Effector CD8-positive, alpha-beta T cell (primary cell): ENCODE measurements at regions not wholly inside any gene's neighbourhood (a gene's known extent, or its start where the extent isn't known, plus 50 kb on each side); places are given as distances from the start of the nearest gene placed in this dataset.

Source experiments
- DNase-seq: peaks from one replicate; lab custom pipeline; 2025; lab: John Stamatoyannopoulos, UW

GRCh38 chr9:129506041-129506440, 114.9 kb downstream of the C9orf50 start:
- DNase-seq: no peak

- no peak for DNase-seq
Measured at GRCh38 chr9:129505270-129505902, 115.5 kb downstream of the C9orf50 start.

DNA sequence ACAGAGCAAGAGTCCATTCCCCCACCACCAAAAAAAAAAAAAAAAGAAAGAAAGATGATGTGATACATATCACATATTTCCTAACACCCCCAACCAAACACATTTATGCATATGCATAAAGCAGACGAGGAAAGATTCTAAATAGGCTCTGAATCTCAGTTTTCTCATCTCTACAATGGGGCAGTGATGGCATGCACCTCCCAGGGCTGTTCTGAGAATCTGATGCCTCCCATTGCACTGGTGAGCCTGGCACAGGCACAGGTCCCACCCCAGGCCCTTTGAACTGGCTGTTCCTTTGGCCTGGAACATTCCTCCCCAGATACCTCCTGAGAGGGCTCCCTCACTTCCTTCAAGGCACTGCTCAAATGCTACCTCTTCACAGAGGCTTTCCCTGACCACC, 116.5 kb downstream of the C9orf50 start:
- DNase-seq: no peak

DNA sequence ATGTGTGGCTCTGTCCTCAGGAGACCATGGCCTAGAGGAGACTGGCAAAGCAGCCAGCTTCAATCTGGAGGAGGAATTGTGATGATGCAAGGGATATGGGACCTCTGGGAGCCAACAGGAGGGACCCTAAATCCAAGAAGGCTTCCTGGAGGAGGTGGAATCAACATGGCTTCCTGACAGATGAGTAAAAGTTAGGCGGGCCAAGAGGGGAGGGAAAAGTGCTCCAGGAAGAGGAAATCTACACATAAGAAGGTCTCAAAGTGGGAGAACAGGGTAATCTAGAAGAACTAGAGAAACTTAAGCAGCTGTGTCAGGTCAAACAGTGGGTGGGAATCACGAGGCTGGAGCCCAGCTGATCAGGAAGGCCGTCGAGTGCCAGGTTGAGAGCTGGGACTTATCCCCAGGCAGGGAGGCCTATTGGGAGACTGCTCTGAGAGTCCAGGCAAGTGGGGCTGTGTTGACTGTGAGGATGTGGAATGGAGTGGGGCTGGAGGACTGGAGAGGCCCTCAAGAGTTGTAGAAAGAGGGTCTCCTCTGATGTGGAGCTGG, 119.1 kb downstream of the C9orf50 start:
- no peak for DNase-seq

DNA sequence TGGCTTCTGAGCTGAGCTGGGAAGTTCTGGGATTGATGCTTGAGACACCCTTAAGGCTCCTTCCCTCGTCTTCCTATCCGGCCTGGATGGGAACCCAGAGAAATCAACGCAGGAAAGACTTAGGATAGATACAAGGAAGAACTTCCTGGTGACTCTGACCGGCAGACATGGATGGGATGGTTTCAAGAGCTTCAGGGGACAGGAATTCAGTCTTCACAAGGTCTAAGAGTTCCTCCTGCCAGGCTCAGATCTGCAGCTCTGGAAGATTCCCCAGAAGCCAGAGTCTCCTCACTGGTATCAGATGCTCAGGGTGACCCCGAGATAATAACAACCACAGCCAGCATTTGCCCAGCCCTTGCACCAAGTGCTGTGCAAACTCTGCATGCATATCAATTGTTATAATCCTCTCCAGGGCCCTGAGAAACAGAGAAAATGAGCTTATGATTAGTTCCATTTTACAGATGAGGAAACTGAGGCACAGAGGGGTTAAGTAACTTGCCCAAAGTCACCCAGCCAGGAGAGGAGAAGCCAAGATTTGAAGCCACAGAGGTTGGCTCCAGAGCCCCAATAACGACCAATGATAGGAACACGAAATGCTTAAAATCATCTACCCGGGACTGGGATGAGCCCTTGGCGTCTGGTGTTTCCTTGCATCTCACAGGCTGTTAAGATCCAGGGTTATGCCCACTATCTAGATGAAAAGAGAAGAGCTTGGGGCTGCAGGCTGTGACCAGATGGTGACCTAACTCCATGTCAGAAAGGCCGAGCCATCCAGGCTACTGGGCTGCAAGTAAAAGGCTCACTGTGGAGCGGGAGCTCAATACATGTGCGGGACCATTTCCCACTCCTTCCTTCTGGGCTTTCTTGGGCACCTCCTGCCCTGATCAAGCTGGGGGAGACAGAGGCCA, 119.8 kb downstream of the C9orf50 start:
- DNase-seq: no peak

GRCh38 chr9:129500161-129500862, 120.6 kb downstream of the C9orf50 start:
- DNase-seq: no peak

- DNase-seq: no peak
Measured at GRCh38 chr9:129498451-129499384, 122.2 kb downstream of the C9orf50 start.

DNA sequence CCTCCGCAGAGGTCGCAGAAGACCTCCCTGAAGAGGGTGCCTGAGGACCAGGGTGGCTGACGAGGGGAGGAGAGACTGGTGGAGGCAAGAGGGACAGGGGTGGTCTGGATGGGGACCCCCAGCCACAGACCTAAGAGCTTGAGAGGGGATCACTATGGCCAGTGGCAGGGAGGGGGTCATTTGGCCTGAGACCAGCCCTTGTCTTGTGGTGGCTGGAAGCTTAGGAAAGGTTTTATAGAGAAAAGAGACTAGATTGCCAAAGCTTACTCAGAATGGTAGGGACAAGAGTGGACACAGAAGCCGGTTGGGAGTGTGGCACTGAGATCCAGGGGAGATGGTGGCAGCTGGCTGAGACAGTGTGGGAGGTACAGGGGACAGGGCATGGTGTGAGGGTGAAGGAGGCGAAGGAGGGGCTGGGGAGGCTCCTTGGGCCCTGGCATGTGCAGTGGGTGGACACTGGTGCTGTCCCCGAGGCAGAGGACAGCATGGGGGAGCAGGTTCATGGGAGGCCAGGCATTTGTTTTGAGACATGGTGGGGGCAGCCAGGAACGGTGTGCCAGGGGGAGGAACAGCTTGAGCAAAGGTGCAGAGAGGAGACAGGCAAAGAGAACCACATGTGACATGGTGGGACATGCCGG, 123.0 kb downstream of the C9orf50 start:
- DNase-seq: no peak

DNA sequence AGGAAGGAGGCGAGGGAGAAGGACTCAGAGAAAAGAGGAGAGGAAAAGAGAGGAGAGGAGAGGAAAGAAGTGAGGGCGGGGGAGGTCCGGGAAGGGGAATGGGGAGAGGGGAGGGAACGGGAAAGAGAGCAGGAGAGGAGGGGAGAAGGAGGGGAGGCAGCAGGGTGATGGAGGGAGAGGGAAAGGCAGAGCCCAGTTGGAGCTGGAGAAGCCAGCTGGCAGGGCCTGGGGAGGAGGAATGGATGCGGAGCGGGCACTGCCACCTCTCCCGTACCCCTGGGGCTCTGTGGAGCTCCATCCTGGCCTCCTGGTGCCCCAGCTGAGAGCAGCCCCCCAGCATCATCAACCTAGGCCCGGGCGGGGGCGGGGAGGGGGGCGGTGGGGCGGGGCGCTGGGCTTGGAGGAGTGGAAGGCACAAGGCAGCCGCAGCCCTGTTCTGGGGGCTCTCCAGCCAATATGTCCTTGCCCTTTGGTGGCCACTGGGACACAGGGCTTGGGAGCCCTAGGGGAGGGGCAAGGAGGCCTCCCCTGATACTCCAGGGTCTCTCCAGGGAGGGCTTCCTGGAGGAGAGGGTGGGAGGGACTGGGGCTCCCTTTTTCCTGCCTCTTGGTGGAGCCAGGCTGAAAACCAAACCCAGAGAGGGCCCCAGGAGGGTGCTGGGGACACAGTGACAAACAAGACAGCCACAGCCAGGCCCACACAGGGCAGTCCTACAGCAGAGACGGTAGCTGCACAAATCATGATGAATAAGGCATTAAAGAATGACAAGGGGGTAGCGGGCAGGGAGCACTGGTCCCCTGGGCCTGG, 123.7 kb downstream of the C9orf50 start:
- no peak for DNase-seq

DNA sequence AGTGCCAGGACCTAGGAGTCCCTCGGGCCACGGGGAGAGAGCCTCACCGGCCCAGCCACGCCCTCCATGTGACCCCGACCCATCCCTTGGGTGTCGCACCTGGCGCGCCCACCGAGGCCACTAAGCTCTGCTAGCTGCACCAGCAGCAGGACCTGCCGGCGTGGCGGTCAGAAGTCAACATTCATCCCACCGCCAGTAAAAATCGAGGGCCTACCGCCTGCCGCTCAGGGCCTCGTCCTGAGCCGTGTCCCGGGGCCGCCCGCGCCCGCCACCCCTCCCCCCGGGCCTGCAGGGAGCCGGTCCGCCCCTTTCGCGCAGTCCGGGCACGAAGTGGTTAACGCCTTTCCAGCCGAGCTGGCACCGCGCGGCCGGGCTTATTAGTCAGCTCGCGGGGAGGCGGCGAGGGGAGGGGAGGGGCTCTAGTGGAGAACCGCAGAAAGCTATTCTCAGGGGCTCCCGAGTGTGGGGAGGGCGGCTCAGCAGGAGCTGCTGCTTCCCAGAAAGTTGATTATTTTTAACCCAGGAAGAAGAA, 124.4 kb downstream of the C9orf50 start:
- DNase-seq: peak; percentile 45

DNA sequence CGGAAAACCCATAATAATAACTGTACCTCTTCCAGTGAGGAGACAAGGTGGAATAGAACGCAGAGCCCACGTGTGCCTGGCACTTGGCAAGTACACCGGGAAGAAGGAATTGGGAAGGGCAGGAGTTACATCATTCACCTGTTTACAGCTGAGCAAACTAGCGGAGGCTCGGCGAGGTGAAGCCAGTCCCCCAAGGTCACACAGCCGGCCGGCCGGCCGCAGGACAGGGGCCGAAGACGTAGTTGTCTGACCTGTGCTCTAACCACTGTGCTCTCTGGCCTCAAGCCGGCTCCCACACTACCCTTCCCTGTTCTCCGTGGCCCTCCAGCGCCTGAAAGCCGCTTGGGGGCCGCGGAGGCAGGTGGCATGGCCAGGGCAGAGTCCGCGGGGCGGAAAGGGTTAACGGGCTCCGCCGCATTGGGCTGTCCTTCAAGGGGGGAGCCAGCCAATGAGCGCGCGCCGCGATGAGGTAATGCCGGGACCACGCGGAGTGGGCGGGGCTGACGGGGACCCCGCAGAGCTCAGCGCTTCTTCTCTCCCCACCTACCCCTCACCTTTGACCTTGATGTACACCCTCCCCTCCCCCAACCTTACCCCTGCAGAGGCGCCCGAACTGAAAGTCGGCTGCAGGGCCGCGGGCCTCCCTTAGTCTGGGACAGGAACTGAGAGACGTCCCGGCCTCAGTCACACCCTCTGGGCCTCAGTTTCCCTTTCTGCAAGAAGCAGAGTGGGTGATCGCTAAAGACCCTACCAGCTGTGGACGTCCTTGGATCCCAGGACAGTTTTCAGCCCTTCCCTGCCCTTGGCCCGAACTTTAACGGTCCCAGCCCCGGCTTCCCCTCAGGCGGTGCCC, 125.1 kb downstream of the C9orf50 start:
- peak; percentile 64 for DNase-seq

DNA sequence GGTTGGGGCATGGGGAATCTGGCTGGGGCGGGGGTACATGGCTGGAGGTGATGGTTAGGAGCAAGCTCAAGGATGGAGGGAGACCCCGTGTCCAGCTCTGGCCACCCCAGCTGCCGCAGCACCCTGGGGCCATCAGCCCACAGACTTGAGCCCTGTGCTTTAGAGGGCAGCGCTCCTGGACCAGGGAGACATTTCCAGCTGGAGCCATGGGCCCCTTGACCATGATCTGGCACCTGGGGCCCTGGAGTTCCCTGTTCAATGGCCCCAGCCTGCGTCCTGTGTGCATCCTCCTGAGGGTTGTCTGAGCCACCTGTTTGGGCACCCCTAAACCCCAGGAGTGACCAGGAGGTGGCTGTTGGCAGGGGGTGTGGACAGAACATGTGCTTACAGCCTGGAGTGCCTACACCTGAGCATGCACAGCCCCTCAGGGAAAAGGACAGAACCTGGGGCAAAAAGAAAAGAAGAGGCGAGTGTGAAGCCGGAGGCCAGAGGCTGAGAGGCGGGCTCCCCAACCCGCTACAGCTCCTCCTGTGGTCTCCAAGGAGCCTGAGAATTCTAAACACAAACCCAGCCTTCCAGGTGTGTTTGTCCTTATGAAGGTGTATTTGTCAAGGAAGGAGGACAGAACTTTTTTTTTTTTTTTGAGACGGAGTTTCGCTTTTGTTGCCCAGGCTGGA, 126.7 kb downstream of the C9orf50 start:
- DNase-seq: no peak

DNA sequence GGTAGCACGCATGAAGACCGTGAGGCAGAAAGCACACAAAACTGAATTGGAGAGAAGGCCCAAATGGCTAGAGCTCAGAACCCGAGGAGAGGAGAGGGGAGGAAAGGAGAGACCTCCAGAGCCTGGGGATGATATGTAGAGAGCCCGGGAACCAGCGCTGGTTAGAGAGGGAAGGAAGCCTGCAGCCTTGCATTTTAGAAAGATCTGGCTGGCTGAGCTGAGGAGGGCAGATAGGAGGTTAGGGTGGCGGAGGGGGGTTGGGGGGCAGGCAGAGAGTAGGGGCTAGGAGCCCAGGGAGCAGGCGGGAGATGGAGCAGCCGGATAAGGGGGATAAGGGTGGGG, 127.2 kb downstream of the C9orf50 start:
- DNase-seq: no peak

DNA sequence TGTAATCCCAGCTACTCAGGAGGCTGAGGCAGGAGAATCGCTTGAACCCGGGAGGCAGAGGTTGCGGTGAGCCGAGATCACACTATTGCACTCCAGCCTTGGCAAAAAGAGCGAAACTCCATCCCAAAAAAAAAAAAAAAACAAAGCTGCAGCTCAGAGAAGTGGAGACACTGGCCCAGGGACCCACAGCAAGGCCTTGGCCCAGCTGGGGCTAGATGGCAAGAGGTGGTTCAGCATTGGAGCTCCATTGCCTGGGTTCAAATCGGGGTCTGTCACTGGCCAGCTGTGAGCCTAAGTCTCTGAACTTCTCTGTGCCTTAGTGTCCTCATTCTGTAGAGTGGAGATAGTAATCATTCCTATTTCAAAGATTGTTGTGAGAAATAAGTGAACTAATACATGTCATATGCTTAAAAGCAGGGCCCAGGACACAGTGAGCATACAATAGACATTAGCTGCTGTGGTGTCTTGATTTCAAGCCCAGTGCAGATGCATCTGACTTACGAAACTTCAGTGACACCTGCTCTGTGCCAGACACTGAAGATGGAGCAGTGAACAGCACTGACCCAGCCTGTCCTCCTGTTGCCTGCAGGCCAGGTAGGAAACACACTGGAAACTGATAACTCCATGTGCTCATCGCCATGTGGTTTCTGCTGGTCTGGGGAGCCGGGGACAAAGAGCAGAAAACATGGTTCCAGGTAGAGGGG, 127.7 kb downstream of the C9orf50 start:
- no peak for DNase-seq

GRCh38 chr9:129491487-129491855, 129.4 kb downstream of the C9orf50 start:
- DNase-seq: no peak

DNA sequence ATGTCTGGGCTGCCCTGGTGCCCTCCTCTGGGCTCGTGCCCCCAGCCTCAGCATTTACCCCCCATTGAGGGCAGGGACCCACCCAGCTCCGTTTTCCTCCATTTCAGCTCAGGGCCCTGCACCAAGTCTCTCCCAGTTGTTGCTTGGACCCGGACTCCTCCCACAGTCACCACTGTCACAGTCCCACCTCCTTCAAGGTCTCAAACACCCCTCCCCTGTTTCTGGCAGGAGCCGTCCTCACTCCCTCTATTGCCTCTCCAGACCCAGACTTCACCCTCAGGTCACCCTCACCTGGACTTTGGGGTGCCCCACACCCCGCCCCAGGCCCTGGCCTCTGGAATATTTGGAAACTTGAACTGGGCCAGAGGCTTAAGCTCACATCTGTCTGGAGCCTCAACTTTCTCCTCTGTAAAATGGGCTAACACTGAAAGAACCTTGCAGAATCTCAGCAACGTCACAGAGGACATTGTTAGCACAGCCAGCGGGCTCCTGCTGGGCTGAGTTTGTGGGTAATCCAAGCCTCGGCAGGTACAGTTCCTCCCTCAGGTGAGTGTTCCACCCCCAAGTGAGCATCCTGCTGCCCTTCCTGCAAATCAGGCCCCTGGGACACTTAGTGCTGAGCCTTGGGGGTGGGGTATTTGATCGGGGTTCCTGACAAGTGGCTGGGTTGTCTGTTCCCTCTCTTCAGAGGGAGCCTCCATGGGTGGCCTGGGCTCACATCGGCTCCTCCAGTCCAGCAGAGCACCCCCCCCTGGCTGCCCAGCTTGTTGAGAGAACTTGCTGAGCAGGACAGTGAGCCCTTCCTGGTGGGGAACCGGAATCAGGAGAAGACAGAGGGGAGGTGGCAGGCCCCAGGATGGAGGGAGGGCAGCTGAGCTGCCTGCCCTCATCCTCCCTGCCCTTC, 130.1 kb downstream of the C9orf50 start:
- DNase-seq: no peak
